GM18909 (cell line): ENCODE measurements at regions not wholly inside any gene's neighbourhood (a gene's known extent, or its start where the extent isn't known, plus 50 kb on each side); places are given as distances from the start of the nearest gene placed in this dataset.
"Not testable (repeated sequence)": the region's sequence is repeated elsewhere in the genome, so short reads cannot be mapped to it uniquely, and the experiment has no call there.

Experiments used
- ATAC-seq: cut with Tn5 transposase; IDR thresholded peaks from one replicate; pipeline ENCODE4 v1.9.1; 2021; ENCODE audit warnings: mild to moderate bottlenecking; ENCODE audit not compliant: unreplicated experiment, poor library complexity

DNA sequence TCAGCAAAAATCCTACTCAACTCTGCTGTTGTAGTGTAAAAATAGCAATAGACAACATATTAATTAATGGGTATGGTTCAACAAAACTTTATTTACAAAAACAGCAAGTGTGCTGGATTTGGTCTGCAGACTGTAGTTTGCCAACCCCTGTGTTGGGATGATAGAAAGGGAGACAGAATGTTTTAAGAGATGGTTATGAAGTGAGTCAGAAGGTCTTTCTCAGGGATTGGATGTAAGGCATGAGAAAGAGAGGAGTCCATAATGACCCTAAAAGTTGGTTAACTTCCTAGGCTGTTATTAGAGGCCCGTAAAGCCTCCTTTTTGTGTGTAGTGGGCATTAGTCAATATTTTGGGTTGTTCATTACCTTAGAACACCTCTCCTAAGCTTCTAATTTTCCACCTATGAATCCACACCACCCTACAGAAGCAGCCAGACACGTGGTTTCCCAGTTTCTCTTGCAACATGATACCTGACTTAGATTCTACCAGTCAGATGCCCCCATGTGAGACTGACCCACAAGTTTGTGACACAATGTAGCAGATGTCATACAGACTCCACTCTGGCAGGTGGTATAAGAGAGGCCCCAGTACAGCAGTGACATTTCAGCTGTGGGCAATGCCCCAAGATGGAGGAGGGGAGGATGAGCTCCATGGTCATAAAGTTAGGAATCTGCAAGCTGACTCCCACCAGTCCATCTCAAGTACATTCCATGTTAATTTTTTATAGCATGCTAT is 1015.6 kb downstream of the KCNMA1 start:
- ATAC-seq = no peak

DNA sequence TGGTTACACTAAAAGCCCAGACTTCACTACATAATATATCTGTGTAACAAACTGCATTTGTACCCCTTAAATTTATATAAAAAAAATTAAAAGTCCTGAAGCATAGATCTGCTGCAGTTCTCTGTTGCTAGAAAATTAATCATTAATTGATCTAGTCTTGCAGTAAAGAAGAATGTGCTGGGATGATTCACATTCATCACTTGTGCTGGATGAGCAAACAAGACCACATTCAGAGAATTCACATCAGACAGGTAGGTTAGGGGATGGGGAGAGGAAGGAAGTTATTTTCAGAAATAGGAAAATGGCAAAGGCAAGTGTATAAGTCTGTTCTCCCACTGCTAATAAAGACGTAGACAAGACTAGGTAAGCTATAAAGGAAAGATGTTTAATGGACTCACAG is 1019.0 kb downstream of the KCNMA1 start:
- ATAC-seq = no peak

DNA sequence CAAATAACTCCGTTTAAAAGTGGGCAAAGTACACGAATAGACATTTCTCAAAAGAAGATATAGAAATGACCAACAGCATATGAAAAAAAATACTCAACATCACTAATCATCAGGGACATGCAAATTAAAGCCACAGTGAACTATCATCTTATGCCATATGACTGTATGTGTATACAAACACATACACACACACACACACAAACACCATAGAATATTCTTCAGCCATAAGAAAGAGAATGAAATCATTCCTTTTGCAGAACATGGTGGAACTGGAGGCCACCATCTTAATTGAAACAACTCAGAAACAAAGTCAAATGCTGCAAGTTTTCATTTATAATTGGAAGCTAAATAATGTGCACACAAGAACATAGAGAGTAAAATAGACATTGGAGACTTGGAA is 1019.4 kb downstream of the KCNMA1 start:
- no peak for ATAC-seq

DNA sequence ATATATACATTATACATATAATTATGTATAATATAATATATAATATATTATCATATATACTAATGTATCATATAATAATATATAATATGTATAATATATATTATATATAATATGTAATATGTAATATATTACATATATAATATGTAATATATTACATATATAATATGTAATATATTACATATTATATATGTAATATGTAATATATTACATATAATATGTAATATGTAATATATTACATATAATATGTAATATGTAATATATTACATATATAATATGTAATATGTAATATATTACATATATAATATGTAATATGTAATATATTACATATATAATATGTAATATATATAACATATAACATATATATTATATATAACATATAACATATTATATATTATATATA is 1020.9 kb downstream of the KCNMA1 start:
- not testable (repeated sequence) for ATAC-seq

DNA sequence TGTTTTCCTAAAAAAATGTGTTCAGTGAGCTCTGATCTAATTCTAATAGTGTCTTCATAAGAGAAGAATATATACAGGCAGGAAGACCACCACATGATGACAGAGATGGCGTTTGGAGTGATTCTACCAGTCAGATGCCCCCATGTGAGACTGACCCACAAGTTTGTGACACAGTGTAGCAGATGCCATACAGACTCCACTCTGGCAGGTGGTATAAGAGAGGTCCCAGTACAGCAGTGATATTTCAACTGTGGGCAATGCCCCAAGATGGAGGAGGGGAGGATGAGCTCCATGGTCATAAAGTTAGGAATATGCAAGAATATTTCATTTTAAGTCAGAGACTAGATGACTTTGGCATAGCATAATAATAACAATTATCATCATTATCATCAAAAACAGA is 1022.6 kb downstream of the KCNMA1 start:
- ATAC-seq = no peak
